CD4-positive, CD25-positive, alpha-beta regulatory T cell (primary cell): ENCODE measurements at regions not wholly inside any gene's neighbourhood (a gene's known extent, or its start where the extent isn't known, plus 50 kb on each side); places are given as distances from the start of the nearest gene placed in this dataset.
"Not testable (repeated sequence)": the region's sequence is repeated elsewhere in the genome, so short reads cannot be mapped to it uniquely, and the experiment has no call there.

Experiments
- ATAC-seq, 2 donors: fragments of 150-1000 bp; cut with Tn5 transposase; one replicate each; pipeline ENCODE4 v1.10.0; 2021; ENCODE audit warnings: low read depth in 2 of 2, moderate number of reproducible peaks in 2 of 2, moderate library complexity in 1 of 2
- DNase-seq, 3 donors: peaks; one replicate each; pipeline versions ENCODE4 v3.0.0 to v3.0.0-alpha.2; 2012 to 2022; ENCODE audit warnings: mixed read lengths in 1 of 3
- H3K27ac ChIP-seq: one replicate; pipeline ENCODE4 v1.7.0; 2013; ENCODE audit warnings: mild to moderate bottlenecking, low read length; ENCODE audit not compliant: insufficient read depth, poor library complexity, severe bottlenecking
- H3K27me3 ChIP-seq: one replicate; pipeline ENCODE4 v1.7.0; 2013; ENCODE audit warnings: low read length; ENCODE audit not compliant: control insufficient read depth, insufficient read depth
- H3K36me3 ChIP-seq: one replicate; pipeline ENCODE4 v1.7.0; 2013; ENCODE audit warnings: mild to moderate bottlenecking, low read length, moderate library complexity; ENCODE audit not compliant: control insufficient read depth, insufficient read depth
- H3K4me1 ChIP-seq: 2 replicates; pipeline ENCODE4 v1.7.0; 2013; ENCODE audit warnings: mild to moderate bottlenecking, low read length; ENCODE audit not compliant: insufficient read depth, control insufficient read depth, poor library complexity, severe bottlenecking
- H3K4me3 ChIP-seq: one replicate; pipeline ENCODE4 v1.7.0; 2013; ENCODE audit warnings: low read depth, mild to moderate bottlenecking, low read length, moderate library complexity
- H3K9me3 ChIP-seq, 2 experiments: 1 replicate in 1 of 2; 2 replicates in 1 of 2; pipeline ENCODE4 v1.7.0; 2013; ENCODE audit warnings: low read length in 2 of 2, mild to moderate bottlenecking in 1 of 2, moderate library complexity in 1 of 2; ENCODE audit not compliant: control insufficient read depth in 2 of 2
- H3K27ac Mint-ChIP-seq, 3 donors: one replicate each; pipeline ENCODE4 v1.8.0; 2020 to 2022; ENCODE audit warnings: mild to moderate bottlenecking in 3 of 3, mixed read lengths in 3 of 3, moderate library complexity in 2 of 3
- H3K27me3 Mint-ChIP-seq: one replicate; pipeline ENCODE4 v1.8.0; 2022; ENCODE audit warnings: mild to moderate bottlenecking, mixed read lengths
- H3K36me3 Mint-ChIP-seq: one replicate; pipeline ENCODE4 v1.8.0; 2020; ENCODE audit warnings: mixed read lengths
- H3K4me1 Mint-ChIP-seq, 4 donors: one replicate each; pipeline ENCODE4 v1.8.0; 2020 to 2022; ENCODE audit warnings: mixed read lengths in 4 of 4, mild to moderate bottlenecking in 1 of 4
- H3K4me3 Mint-ChIP-seq, 4 donors: one replicate each; pipeline ENCODE4 v1.8.0; 2020 to 2022; ENCODE audit warnings: mild to moderate bottlenecking in 4 of 4, mixed read lengths in 4 of 4, moderate library complexity in 3 of 4
- H3K9me3 Mint-ChIP-seq, 7 donors: one replicate each; pipeline ENCODE4 v1.8.0; 2020 to 2022; ENCODE audit warnings: mixed read lengths in 7 of 7, mild to moderate bottlenecking in 3 of 7, moderate library complexity in 2 of 7

- Mint-ChIP-seq H3K9me3 (no peaks in the 10 kb centered on the region), H3K27me3 (peaks cover 5% of the 10 kb centered on the region), H3K36me3 (no peaks in the 10 kb centered on the region), H3K4me3 (no peak overlapping the region), H3K27ac (no peak overlapping the region), H3K4me1 (no peaks in the 10 kb centered on the region)
- Histone ChIP-seq H3K27ac (no peak overlapping the region), H3K36me3 (no peaks in the 10 kb centered on the region), H3K9me3 (no peaks in the 10 kb centered on the region), H3K4me1 (no peaks in the 10 kb centered on the region), H3K4me3 (no peak overlapping the region), H3K27me3 (no peaks in the 10 kb centered on the region)
- DNase-seq (no peak), ATAC-seq (no peak)
Observed at GRCh38 chr11:110857892-110858546, 145.8 kb upstream of the ARHGAP20 start.

- Histone ChIP-seq H3K27ac (no peak overlapping the region), H3K4me1 (no peaks in the 10 kb centered on the region), H3K36me3 (no peaks in the 10 kb centered on the region), H3K27me3 (no peaks in the 10 kb centered on the region), H3K9me3 (no peaks in the 10 kb centered on the region), H3K4me3 (no peak overlapping the region)
- H3K9me3 Mint-ChIP-seq, result no peaks in the 10 kb centered on the region
- H3K27ac Mint-ChIP-seq, result no peak overlapping the region
- ATAC-seq (no peak), DNase-seq (no peak)
- no peaks in the 10 kb centered on the region for H3K4me1 Mint-ChIP-seq
- peaks cover 7% of the 10 kb centered on the region for H3K27me3 Mint-ChIP-seq
- no peak overlapping the region for H3K4me3 Mint-ChIP-seq
- H3K36me3 Mint-ChIP-seq, result no peaks in the 10 kb centered on the region
Observed at GRCh38 chr11:110856996-110857812, 145.0 kb upstream of the ARHGAP20 start.

- Mint-ChIP-seq H3K27me3 (peaks cover 12% of the 10 kb centered on the region), H3K36me3 (no peaks in the 10 kb centered on the region), H3K4me1 (no peaks in the 10 kb centered on the region), H3K9me3 (no peaks in the 10 kb centered on the region), H3K27ac (no peak overlapping the region), H3K4me3 (no peak overlapping the region)
- no peaks in the 10 kb centered on the region for H3K9me3 ChIP-seq
- no peaks in the 10 kb centered on the region for H3K4me1 ChIP-seq
- no peaks in the 10 kb centered on the region for H3K27me3 ChIP-seq
- no peak overlapping the region for H3K27ac ChIP-seq
- no peak for DNase-seq
- no peak for ATAC-seq
- no peak overlapping the region for H3K4me3 ChIP-seq
- H3K36me3 ChIP-seq, result no peaks in the 10 kb centered on the region
Observed at GRCh38 chr11:110856340-110856739, 144.1 kb upstream of the ARHGAP20 start.

GRCh38 chr11:110855191-110855590 lies 143.0 kb upstream of the ARHGAP20 start:
- Histone ChIP-seq H3K27me3 (peaks cover 2% of the 10 kb centered on the region), H3K9me3 (no peaks in the 10 kb centered on the region), H3K4me1 (no peaks in the 10 kb centered on the region), H3K4me3 (no peak overlapping the region), H3K36me3 (no peaks in the 10 kb centered on the region), H3K27ac (no peak overlapping the region)
- no peaks in the 10 kb centered on the region for H3K4me1 Mint-ChIP-seq
- H3K9me3 Mint-ChIP-seq, result no peaks in the 10 kb centered on the region
- no peak overlapping the region for H3K27ac Mint-ChIP-seq
- ATAC-seq, result no peak
- no peak for DNase-seq
- H3K36me3 Mint-ChIP-seq, result no peaks in the 10 kb centered on the region
- H3K4me3 Mint-ChIP-seq, result no peak overlapping the region
- H3K27me3 Mint-ChIP-seq, result peaks cover 12% of the 10 kb centered on the region

- ATAC-seq, result no peak
Observed at GRCh38 chr11:110852921-110853490, 140.8 kb upstream of the ARHGAP20 start.

GRCh38 chr11:110850846-110851245 lies 138.6 kb upstream of the ARHGAP20 start:
- Histone ChIP-seq H3K4me3 (no peak overlapping the region), H3K4me1 (no peaks in the 10 kb centered on the region), H3K27ac (no peak overlapping the region), H3K27me3 (peaks cover 2% of the 10 kb centered on the region), H3K9me3 (no peaks in the 10 kb centered on the region), H3K36me3 (no peaks in the 10 kb centered on the region)
- Mint-ChIP-seq H3K4me1 (no peaks in the 10 kb centered on the region), H3K36me3 (no peaks in the 10 kb centered on the region), H3K27ac (no peak overlapping the region), H3K27me3 (peaks cover 19% of the 10 kb centered on the region), H3K4me3 (no peak overlapping the region), H3K9me3 (peaks cover 0 to 2% (median 0%) of the 10 kb centered on the region in 7 donors)
- no peak for ATAC-seq
- DNase-seq, result no peak

More at GRCh38 chr11:110852921-110853490, 140.8 kb upstream of the ARHGAP20 start:
- no peaks in the 10 kb centered on the region for H3K9me3 ChIP-seq
- no peaks in the 10 kb centered on the region for H3K36me3 ChIP-seq
- no peaks in the 10 kb centered on the region for H3K36me3 Mint-ChIP-seq
- peak overlapping the region in 1 of 3 donors; percentile 32 for H3K27ac Mint-ChIP-seq
- no peaks in the 10 kb centered on the region for H3K9me3 Mint-ChIP-seq
- peaks cover 18% of the 10 kb centered on the region for H3K27me3 Mint-ChIP-seq
- H3K4me3 Mint-ChIP-seq, result no peak overlapping the region
- no peak overlapping the region for H3K4me3 ChIP-seq
- no peaks in the 10 kb centered on the region for H3K4me1 ChIP-seq
- H3K4me1 Mint-ChIP-seq, result no peaks in the 10 kb centered on the region
- DNase-seq, result no peak
- peaks cover 2% of the 10 kb centered on the region for H3K27me3 ChIP-seq
- no peak overlapping the region for H3K27ac ChIP-seq

GRCh38 chr11:110843053-110843452 lies 130.8 kb upstream of the ARHGAP20 start:
- H3K4me3 ChIP-seq, H3K27ac Mint-ChIP-seq, H3K27me3 Mint-ChIP-seq, H3K4me1 Mint-ChIP-seq, H3K9me3 Mint-ChIP-seq, H3K27ac ChIP-seq, H3K4me1 ChIP-seq, H3K36me3 Mint-ChIP-seq, H3K4me3 Mint-ChIP-seq, H3K27me3 ChIP-seq, H3K9me3 ChIP-seq, DNase-seq, ATAC-seq, H3K36me3 ChIP-seq: not testable (repeated sequence)
